Trophoblast cell (in vitro differentiated cells and primary cell): ENCODE measurements at regions not wholly inside any gene's neighbourhood (a gene's known extent, or its start where the extent isn't known, plus 50 kb on each side); places are given as distances from the start of the nearest gene placed in this dataset.

Experiments
- DNase-seq, 2 donors: peaks; one replicate each; pipeline ENCODE4 v3.0.0-alpha.2; 2016
- H2AFZ ChIP-seq: 2 replicates; pipeline ENCODE4 v1.6.1; 2013; ENCODE audit warnings: low read length, moderate library complexity, mild to moderate bottlenecking; ENCODE audit not compliant: insufficient read depth, poor library complexity
- H2AK5ac ChIP-seq: 2 replicates; pipeline ENCODE4 v1.6.1; 2013; ENCODE audit warnings: mild to moderate bottlenecking, low read length
- H2BK120ac ChIP-seq: 2 replicates; pipeline ENCODE4 v1.6.1; 2013; ENCODE audit warnings: low read length, mild to moderate bottlenecking, moderate library complexity; ENCODE audit not compliant: insufficient read depth, poor library complexity
- H2BK12ac ChIP-seq: 2 replicates; pipeline ENCODE4 v1.6.1; 2013; ENCODE audit warnings: mild to moderate bottlenecking, low read length, moderate library complexity
- H2BK5ac ChIP-seq: 2 replicates; pipeline ENCODE4 v1.6.1; 2013; ENCODE audit warnings: low read length, low read depth, moderate library complexity, mild to moderate bottlenecking; ENCODE audit not compliant: poor library complexity
- H3K14ac ChIP-seq: 2 replicates; pipeline ENCODE4 v1.6.1; 2013; ENCODE audit warnings: mild to moderate bottlenecking, low read length
- H3K18ac ChIP-seq: 2 replicates; pipeline ENCODE4 v1.6.1; 2013; ENCODE audit warnings: mild to moderate bottlenecking, low read length
- H3K23ac ChIP-seq: 2 replicates; pipeline ENCODE4 v1.6.1; 2013; ENCODE audit warnings: low read length
- H3K27ac ChIP-seq: 2 replicates; pipeline ENCODE4 v1.5.1; 2013; ENCODE audit warnings: low read depth, mild to moderate bottlenecking, inconsistent platforms, low read length, moderate library complexity
- H3K27me3 ChIP-seq: 2 replicates; pipeline ENCODE4 v1.6.1; 2013; ENCODE audit warnings: inconsistent platforms, mild to moderate bottlenecking, low read length, moderate library complexity; ENCODE audit not compliant: insufficient read depth
- H3K36me3 ChIP-seq, 2 experiments: 1 replicate in 1 of 2; 2 replicates in 1 of 2; pipeline ENCODE4 v1.6.1; 2013; ENCODE audit warnings: low read length in 2 of 2, mild to moderate bottlenecking in 2 of 2, moderate library complexity in 1 of 2; ENCODE audit not compliant: insufficient read depth in 2 of 2, control insufficient read depth in 1 of 2
- H3K4ac ChIP-seq: 2 replicates; pipeline ENCODE4 v1.6.1; 2013; ENCODE audit warnings: low read depth, mild to moderate bottlenecking, low read length, moderate library complexity
- H3K4me1 ChIP-seq, 2 experiments: 1 replicate in 1 of 2; 2 replicates in 1 of 2; pipeline ENCODE4 v1.6.1; 2013; ENCODE audit warnings: low read length in 2 of 2, mild to moderate bottlenecking in 2 of 2, moderate library complexity in 1 of 2; ENCODE audit not compliant: insufficient read depth in 2 of 2, control insufficient read depth in 1 of 2
- H3K4me2 ChIP-seq: 2 replicates; pipeline ENCODE4 v1.6.1; 2013; ENCODE audit warnings: inconsistent platforms, mild to moderate bottlenecking, low read length, moderate library complexity
- H3K4me3 ChIP-seq: 2 replicates; pipeline ENCODE4 v1.5.1; 2013; ENCODE audit warnings: mild to moderate bottlenecking, low read depth, low read length, inconsistent platforms
- H3K79me1 ChIP-seq: one replicate; pipeline ENCODE4 v1.6.1; 2013; ENCODE audit warnings: low read length
- H3K79me2 ChIP-seq: 2 replicates; pipeline ENCODE4 v1.6.1; 2013; ENCODE audit warnings: low read length, mild to moderate bottlenecking; ENCODE audit not compliant: control insufficient read depth, insufficient read depth, poor library complexity
- H3K9ac ChIP-seq: 2 replicates; pipeline ENCODE4 v1.6.1; 2013; ENCODE audit warnings: mild to moderate bottlenecking, low read length
- H3K9me3 ChIP-seq: 2 replicates; pipeline ENCODE4 v1.6.1; 2013; ENCODE audit warnings: low read depth, mild to moderate bottlenecking, control low read depth, inconsistent platforms, low read length; ENCODE audit not compliant: insufficient read depth
- H4K12ac ChIP-seq: 2 replicates; pipeline ENCODE4 v1.6.1; 2013; ENCODE audit warnings: low read depth, mild to moderate bottlenecking, low read length, moderate library complexity
- H4K8ac ChIP-seq: 2 replicates; pipeline ENCODE4 v1.6.1; 2013; ENCODE audit warnings: low read depth, mild to moderate bottlenecking, low read length, moderate library complexity
- H4K91ac ChIP-seq: one replicate; pipeline ENCODE4 v1.6.1; 2013; ENCODE audit warnings: low read depth, mild to moderate bottlenecking, low read length, moderate library complexity
- WGBS: extraction: QIAGEN DNeasy Blood & Tissue Kit; methylation state at CpG from one replicate; pipeline ENCODE4 v1.1.7; 2013; ENCODE audit warnings: missing lambda C conversion rate; ENCODE audit not compliant: insufficient read length, insufficient coverage; ENCODE audit errors: extremely low coverage; 5-methylcytosine and 5-hydroxymethylcytosine counted together

DNA sequence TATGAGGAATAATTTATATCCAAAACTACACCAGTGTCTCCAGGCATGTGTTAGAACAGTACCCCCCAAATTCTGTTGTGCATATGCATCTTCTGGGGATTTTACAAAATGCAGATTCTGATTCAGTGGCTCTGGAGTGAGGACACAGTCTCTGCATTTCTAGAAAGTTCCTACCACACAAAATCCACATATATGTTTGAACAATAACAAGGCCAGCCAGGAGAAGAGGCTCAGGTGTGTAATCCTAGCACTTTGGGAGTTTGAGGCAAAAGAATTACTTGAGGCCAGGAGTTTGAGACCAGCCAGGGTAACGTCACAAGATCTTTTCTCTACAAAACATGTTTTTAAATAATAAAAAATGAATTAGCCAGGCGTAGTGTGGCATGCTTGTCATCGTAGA lies 84.9 kb downstream of the ZNF280B start:
- no CpG with 5 or more reads among the region's 3 CpGs for WGBS
- Histone ChIP-seq H3K4me2 (no peak overlapping the region), H3K14ac (no peak overlapping the region), H2BK5ac (no peak overlapping the region), H3K36me3 (no peaks in the 10 kb centered on the region), H3K23ac (no peak overlapping the region), H2AFZ (no peak overlapping the region), H2BK12ac (no peak overlapping the region), H3K4me3 (no peak overlapping the region), H3K79me1 (no peaks in the 10 kb centered on the region), H3K18ac (no peak overlapping the region), H2BK120ac (no peak overlapping the region), H3K79me2 (no peaks in the 10 kb centered on the region), H2AK5ac (no peak overlapping the region), H4K8ac (no peak overlapping the region), H4K12ac (no peak overlapping the region), H3K4me1 (peaks cover 0 to 2% of the 10 kb centered on the region in 2 experiments), H3K27me3 (no peaks in the 10 kb centered on the region), H3K4ac (no peak overlapping the region), H3K9ac (no peak overlapping the region), H3K27ac (no peak overlapping the region), H3K9me3 (peaks cover 2% of the 10 kb centered on the region), H4K91ac (no peak overlapping the region)
- no peak for DNase-seq

GRCh38 chr22:22424210-22424800 lies 84.2 kb downstream of the ZNF280B start:
- H2AK5ac ChIP-seq: no peak overlapping the region
- no peaks in the 10 kb centered on the region for H3K79me1 ChIP-seq
- no peak overlapping the region for H3K4me3 ChIP-seq
- no peaks in the 10 kb centered on the region for H3K36me3 ChIP-seq
- no peaks in the 10 kb centered on the region for H3K79me2 ChIP-seq
- no peak overlapping the region for H3K27ac ChIP-seq
- H3K4me2 ChIP-seq: no peak overlapping the region
- WGBS: no CpG with 5 or more reads among the region's 13 CpGs
- no peak overlapping the region for H3K9ac ChIP-seq
- peaks cover 2% of the 10 kb centered on the region for H3K9me3 ChIP-seq
- H3K18ac ChIP-seq: no peak overlapping the region
- no peaks in the 10 kb centered on the region for H3K27me3 ChIP-seq
- H2BK120ac ChIP-seq: no peak overlapping the region
- peaks cover 0 to 2% of the 10 kb centered on the region in 2 experiments for H3K4me1 ChIP-seq
- no peak overlapping the region for H4K12ac ChIP-seq
- no peak overlapping the region for H3K23ac ChIP-seq
- H2AFZ ChIP-seq: no peak overlapping the region
- H4K8ac ChIP-seq: no peak overlapping the region
- no peak overlapping the region for H3K14ac ChIP-seq
- H4K91ac ChIP-seq: no peak overlapping the region
- no peak overlapping the region for H3K4ac ChIP-seq
- DNase-seq: peak; percentile 48 to 64
- no peak overlapping the region for H2BK12ac ChIP-seq
- H2BK5ac ChIP-seq: no peak overlapping the region

GRCh38 chr22:22424956-22425355 lies 83.6 kb downstream of the ZNF280B start:
- Histone ChIP-seq H2BK120ac (no peak overlapping the region), H3K23ac (no peak overlapping the region), H2BK5ac (no peak overlapping the region), H3K9ac (no peak overlapping the region), H3K4me3 (no peak overlapping the region), H4K91ac (no peak overlapping the region), H3K18ac (no peak overlapping the region), H3K4me2 (no peak overlapping the region), H3K9me3 (peaks cover 2% of the 10 kb centered on the region), H3K14ac (no peak overlapping the region), H3K27ac (no peak overlapping the region), H3K27me3 (no peaks in the 10 kb centered on the region), H3K79me2 (no peaks in the 10 kb centered on the region), H3K79me1 (no peaks in the 10 kb centered on the region), H2AFZ (no peak overlapping the region), H2BK12ac (no peak overlapping the region), H3K36me3 (no peaks in the 10 kb centered on the region), H4K8ac (no peak overlapping the region), H3K4ac (no peak overlapping the region), H4K12ac (no peak overlapping the region), H3K4me1 (peaks cover 0 to 2% of the 10 kb centered on the region in 2 experiments), H2AK5ac (no peak overlapping the region)
- no CpG with 5 or more reads among the region's 3 CpGs for WGBS
- DNase-seq: no peak

DNA sequence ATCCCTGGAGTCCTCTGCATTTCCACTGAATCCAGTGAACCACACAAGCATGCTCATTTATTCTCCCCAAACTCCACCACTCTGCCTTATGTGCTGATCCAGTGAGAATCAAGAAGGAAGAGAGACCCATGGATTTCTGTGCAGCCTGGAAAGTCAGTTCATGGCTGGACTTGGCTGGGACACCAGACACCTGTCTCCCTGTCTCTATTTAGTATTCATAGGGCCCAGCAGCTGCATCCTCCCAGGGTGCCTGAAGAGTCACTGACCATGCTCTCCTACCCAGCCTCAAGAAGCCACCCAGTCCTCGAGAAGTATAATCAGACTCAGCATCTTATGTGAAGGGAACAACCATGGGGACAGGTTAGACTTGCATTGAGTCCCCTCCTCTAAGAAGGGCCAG lies 83.2 kb downstream of the ZNF280B start:
- Histone ChIP-seq H3K23ac (no peak overlapping the region), H3K18ac (no peak overlapping the region), H4K12ac (no peak overlapping the region), H4K91ac (no peak overlapping the region), H3K27ac (no peak overlapping the region), H3K14ac (no peak overlapping the region), H2BK120ac (no peak overlapping the region), H3K9ac (no peak overlapping the region), H3K4me3 (no peak overlapping the region), H3K36me3 (no peaks in the 10 kb centered on the region), H2AFZ (no peak overlapping the region), H3K9me3 (peaks cover 2% of the 10 kb centered on the region), H3K4me2 (no peak overlapping the region), H2BK12ac (no peak overlapping the region), H3K79me2 (no peaks in the 10 kb centered on the region), H2BK5ac (no peak overlapping the region), H3K4me1 (peaks cover 0 to 2% of the 10 kb centered on the region in 2 experiments), H3K27me3 (no peaks in the 10 kb centered on the region), H2AK5ac (no peak overlapping the region), H3K79me1 (no peaks in the 10 kb centered on the region), H3K4ac (no peak overlapping the region), H4K8ac (no peak overlapping the region)
- no peak for DNase-seq
- WGBS: no CpG with 5 or more reads among the region's 1 CpG
